H54 (cell line): ENCODE measurements at regions not wholly inside any gene's neighbourhood (a gene's known extent, or its start where the extent isn't known, plus 50 kb on each side); places are given as distances from the start of the nearest gene placed in this dataset.

Experiments used
- DNase-seq: peaks from one replicate; pipeline ENCODE4 v3.0.0; 2011; ENCODE audit warnings: low spot score, mixed read lengths; ENCODE audit not compliant: insufficient read length
- FAIRE-seq: peaks from 3 replicates; lab custom pipeline; 2011; peaks lifted over from hg19 to GRCh38; lab: Jason Lieb, UNC
- POLR2A ChIP-seq: IDR thresholded peaks from 2 replicates; pipeline ENCODE4 v1.6.1; 2011; ENCODE audit warnings: low read depth, mild to moderate bottlenecking, low read length

DNA sequence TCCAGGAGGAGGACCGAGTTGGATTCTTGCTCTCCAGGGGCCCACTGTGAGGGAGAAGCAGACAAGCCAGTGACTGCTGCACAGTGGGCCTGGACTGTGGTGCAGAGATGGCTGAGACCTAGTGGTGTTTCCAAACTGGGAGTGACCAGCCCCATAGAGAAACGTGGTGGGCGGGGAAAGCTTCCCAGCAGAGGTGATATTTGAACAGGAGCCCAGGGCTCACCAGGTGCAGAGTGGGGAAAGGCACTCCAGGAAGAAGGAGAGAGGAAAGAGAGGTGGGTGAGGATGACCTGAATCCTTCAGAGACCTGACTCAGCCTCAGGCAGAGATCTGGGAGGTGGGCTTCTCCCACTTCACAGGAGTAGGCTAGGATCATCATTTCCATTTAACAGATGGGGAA lies 52.1 kb upstream of the RASD2 start:
- TF ChIP-seq POLR2A, result no peak
- no peak for FAIRE-seq
- DNase-seq, result no peak

DNA sequence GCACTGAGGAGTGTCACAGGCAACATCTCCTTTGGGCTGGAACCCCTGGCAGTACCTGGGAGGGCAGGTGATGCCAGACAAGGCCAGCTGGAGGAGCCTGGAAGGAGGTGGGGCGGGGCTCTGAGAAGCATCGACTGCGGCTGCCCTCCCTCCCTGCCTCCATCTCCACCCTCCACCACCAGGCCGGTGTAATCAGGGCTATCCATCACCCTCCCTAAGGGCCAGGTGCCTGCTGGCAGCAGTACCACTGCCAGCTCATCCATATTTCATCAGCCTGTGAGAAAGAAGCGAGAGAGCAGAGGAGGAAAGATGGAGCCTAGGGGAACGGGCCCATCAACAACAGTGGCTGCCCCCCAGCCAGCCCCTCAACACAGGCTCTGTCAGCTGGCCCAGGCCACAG lies 51.4 kb upstream of the RASD2 start:
- DNase-seq (no peak), FAIRE-seq (no peak)
- no peak for TF ChIP-seq POLR2A
